Heart left ventricle (tissue), 16 donors: ENCODE measurements at regions not wholly inside any gene's neighbourhood (a gene's known extent, or its start where the extent isn't known, plus 50 kb on each side); places are given as distances from the start of the nearest gene placed in this dataset.

ENCODE experiments used
- ATAC-seq, 4 donors: fragments of 200-7000 bp; cut with Tn5 transposase; one replicate each; pipeline ENCODE4 v1.9.1; 2020 to 2022; ENCODE audit warnings: moderate library complexity in 4 of 4, mild to moderate bottlenecking in 3 of 4, moderate number of reproducible peaks in 1 of 4
- DNase-seq, 5 donors: peaks; one replicate each; pipeline ENCODE4 v3.0.0-alpha.2; 2020
- H3K27ac ChIP-seq, 12 donors: fragments of 200-600 bp; sonication (generic) in 4 of 12; one replicate each; pipeline versions ENCODE4 v1.5.0 to v1.8.0; 2016 to 2022; ENCODE audit warnings: mild to moderate bottlenecking in 2 of 12
- H3K27me3 ChIP-seq, 9 donors: fragments of 200-600 bp; sonication (generic) in 2 of 9; one replicate each; pipeline versions ENCODE4 v1.5.1 to v1.8.0; 2016 to 2022; ENCODE audit warnings: mild to moderate bottlenecking in 3 of 9
- H3K36me3 ChIP-seq, 9 donors: fragments of 200-600 bp; sonication (generic) in 2 of 9; one replicate each; pipeline versions ENCODE4 v1.5.0 to v1.8.0; 2018 to 2022; ENCODE audit warnings: mild to moderate bottlenecking in 2 of 9
- H3K4me1 ChIP-seq, 12 donors: fragments of 200-600 bp; sonication (generic) in 4 of 12; one replicate each; pipeline versions ENCODE4 v1.5.0 to v1.8.0; 2016 to 2022; ENCODE audit warnings: mild to moderate bottlenecking in 3 of 12
- H3K4me3 ChIP-seq, 12 donors: fragments of 200-600 bp; sonication (generic) in 4 of 12; one replicate each; pipeline versions ENCODE4 v1.5.0 to v1.8.0; 2017 to 2022; ENCODE audit warnings: mild to moderate bottlenecking in 9 of 12, moderate library complexity in 4 of 12
- H3K9me3 ChIP-seq, 12 donors: fragments of 200-600 bp; sonication (generic) in 4 of 12; one replicate each; pipeline versions ENCODE4 v1.5.0 to v1.8.0; 2016 to 2022; ENCODE audit warnings: mild to moderate bottlenecking in 1 of 12
- CTCF ChIP-seq, 12 donors: fragments of 200-600 bp; sonication (generic) in 4 of 12; IDR thresholded peaks; one replicate each; pipeline versions ENCODE4 v1.5.0 to v1.8.0; 2018 to 2022; ENCODE audit warnings: antibody characterized with exemption in 12 of 12, mild to moderate bottlenecking in 5 of 12
- POLR2A ChIP-seq, 2 donors: fragments of 450-650 bp; IDR thresholded peaks; one replicate each; pipeline ENCODE4 v1.6.1; 2017; ENCODE audit warnings: antibody characterized with exemption in 2 of 2, mild to moderate bottlenecking in 2 of 2, moderate library complexity in 2 of 2
- WGBS, 4 donors: extraction: QIAGEN DNeasy Blood & Tissue Kit in 2 of 4; methylation state at CpG; one replicate each; pipeline versions ENCODE4 v1.1.5 to v1.1.7; 2013 to 2018; 5-methylcytosine and 5-hydroxymethylcytosine counted together
- intact Hi-C, 10 donors: fragments of 100-400 bp; cut with DNase I; formaldehyde crosslinking; loops; one replicate each; pipeline versions ENCODE4 v1.11.1 to v1.14.2; 2022
- donor health status: ischemic (EF 13 %, LVEDD 7.1; RV severe dilation, severe dysfunction).
- donor health status: healthy with polysubstance abuse.
- donor health status: DM: no; HTN: yes; CAD: no.
- donor health status: DM: no; HTN: no; CAD: no.
- donor health status: ischemic (EF 25% LVEDD 6.9; RV normal size, moderate dysfunction).
- donor health status: ischemic (EF 25% LVEDD 5.7; RV mildly dilated, moderate dysfunction).
- donor health status: healthy.
- donor health status: DM: yes; HTN: yes; CAD: no.
- donor health status: ischemic (EF 35%, LVEDD 5.7; RV mildly dilated, moderate dysfunction).
- donor health status: nonischemic (EF 11% LVEDD 7.7; RV severe dilation, severe dysfunction).
- donor health status: DM: yes; HTN: yes; CAD: no.
- donor health status: PGD.
- donor health status: ischemic (EF 29% LVEDD 5.4; RV normal size, mild dysfunction).
- donor health status: nonischemic (EF 23%, LVEDD 6.1; RV moderate dilation, normal function).

- H3K27me3 ChIP-seq = no peaks in the 10 kb centered on the region
- 93 to 100% (median 97%) methylated on average over 1 of the region's 1 CpG for WGBS, 4 donors
- H3K36me3 ChIP-seq = no peaks in the 10 kb centered on the region
- no peak for TF ChIP-seq POLR2A (IDR thresholded peaks at IDR 0.05)
- TF ChIP-seq CTCF (IDR thresholded peaks at IDR 0.05) = no peak
- H3K9me3 ChIP-seq = peaks cover 0 to 13% (median 0%) of the 10 kb centered on the region in 12 donors
- DNase-seq (no peak), ATAC-seq (no peak)
- intact Hi-C loops = no loop called here
- H3K27ac ChIP-seq = no peak overlapping the region
- no peaks in the 10 kb centered on the region for H3K4me1 ChIP-seq
- no peak overlapping the region for H3K4me3 ChIP-seq
Measured at GRCh38 chr2:190139371-190139770, 76.8 kb upstream of the MSTN start.

- Histone ChIP-seq H3K27ac (no peak overlapping the region), H3K27me3 (no peaks in the 10 kb centered on the region), H3K4me3 (no peak overlapping the region), H3K4me1 (no peaks in the 10 kb centered on the region), H3K36me3 (no peaks in the 10 kb centered on the region), H3K9me3 (peaks cover 0 to 13% (median 0%) of the 10 kb centered on the region in 12 donors)
- TF ChIP-seq POLR2A (IDR thresholded peaks at IDR 0.05) = no peak
- TF ChIP-seq CTCF (IDR thresholded peaks at IDR 0.05) = no peak
- intact Hi-C loops = no loop called here
- DNase-seq (no peak), ATAC-seq (no peak)
- WGBS, 4 donors = 89 to 100% (median 96%) methylated on average over 1 of the region's 1 CpG
Measured at GRCh38 chr2:190138032-190138431, 75.5 kb upstream of the MSTN start.

DNA sequence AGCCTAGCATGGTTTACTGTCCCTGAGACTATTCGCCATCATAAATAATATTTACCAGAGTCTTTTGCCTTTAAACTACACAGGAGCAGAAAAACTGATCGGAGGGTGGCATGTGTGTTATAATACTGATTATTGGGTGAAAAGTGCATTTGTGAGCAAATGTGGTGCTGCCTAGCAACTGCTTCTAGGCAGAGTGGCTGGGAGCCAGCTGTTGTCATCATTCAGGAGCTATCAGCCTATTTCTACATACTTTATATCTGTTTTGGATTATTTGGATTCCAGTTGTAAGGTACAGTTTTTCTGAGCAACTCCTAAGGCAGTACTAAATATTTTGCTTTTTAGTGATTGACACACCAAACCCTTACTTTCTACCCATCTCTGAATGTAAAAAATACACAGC is 75.0 kb upstream of the MSTN start:
- no peak for ATAC-seq
- H3K36me3 ChIP-seq = no peaks in the 10 kb centered on the region
- peak in 1 of 5 donors; percentile 26 for DNase-seq
- no peak overlapping the region for H3K27ac ChIP-seq
- no peak for TF ChIP-seq POLR2A (IDR thresholded peaks at IDR 0.05)
- no peak for TF ChIP-seq CTCF (IDR thresholded peaks at IDR 0.05)
- H3K27me3 ChIP-seq = no peaks in the 10 kb centered on the region
- intact Hi-C loops = no loop called here
- H3K4me3 ChIP-seq = no peak overlapping the region
- peaks cover 0 to 13% (median 0%) of the 10 kb centered on the region in 12 donors for H3K9me3 ChIP-seq
- 78 to 94% (median 83%) methylated on average over 2 of the region's 2 CpGs for WGBS, 4 donors
- no peaks in the 10 kb centered on the region for H3K4me1 ChIP-seq

- no peak overlapping the region for H3K27ac ChIP-seq
- ATAC-seq = no peak
- H3K36me3 ChIP-seq = no peaks in the 10 kb centered on the region
- TF ChIP-seq CTCF (IDR thresholded peaks at IDR 0.05) = no peak
- TF ChIP-seq POLR2A (IDR thresholded peaks at IDR 0.05) = no peak
- intact Hi-C loops = no loop called here
- peaks cover 0 to 13% (median 0%) of the 10 kb centered on the region in 12 donors for H3K9me3 ChIP-seq
- no peak for DNase-seq
- no peaks in the 10 kb centered on the region for H3K27me3 ChIP-seq
- H3K4me3 ChIP-seq = no peak overlapping the region
- H3K4me1 ChIP-seq = no peaks in the 10 kb centered on the region
- WGBS, 4 donors = 94 to 97% (median 96%) methylated on average over 2 of the region's 2 CpGs
Measured at GRCh38 chr2:190136825-190137224, 74.3 kb upstream of the MSTN start.
